Activated T-helper 2 cell treated with anti-CD3 and anti-CD28 coated beads, Interferon-gamma antibody, Interleukin-2, Interleukin-4, amounts not matched to agents 10 μg/mL and 5 μg/mL and 100 μg/mL, durations not matched to agents 14 hours and 24 hours and 36 hours (primary cell): ENCODE measurements at regions not wholly inside any gene's neighbourhood (a gene's known extent, or its start where the extent isn't known, plus 50 kb on each side); places are given as distances from the start of the nearest gene placed in this dataset.

Experiments used
- DNase-seq: peaks from one replicate; pipeline ENCODE4 v3.0.0; 2021; ENCODE audit warnings: low spot score
- H3K27ac Mint-ChIP-seq: one replicate; pipeline ENCODE4 v1.8.0; 2021; ENCODE audit warnings: mixed read lengths
- H3K27me3 Mint-ChIP-seq: one replicate; pipeline ENCODE4 v1.8.0; 2021; ENCODE audit warnings: low read depth, mixed read lengths
- H3K36me3 Mint-ChIP-seq: one replicate; pipeline ENCODE4 v1.8.0; 2021; ENCODE audit warnings: low read depth, mixed read lengths
- H3K4me1 Mint-ChIP-seq: one replicate; pipeline ENCODE4 v1.8.0; 2021; ENCODE audit warnings: low read depth, mixed read lengths
- H3K4me3 Mint-ChIP-seq: one replicate; pipeline ENCODE4 v1.8.0; 2021; ENCODE audit warnings: low read depth, mild to moderate bottlenecking, moderate library complexity, mixed read lengths
- H3K9me3 Mint-ChIP-seq: one replicate; pipeline ENCODE4 v1.8.0; 2021; ENCODE audit warnings: mixed read lengths
- intact Hi-C: fragments of 100-400 bp; cut with micrococcal nuclease; formaldehyde crosslinking; loops from one replicate; pipeline ENCODE4 v1.15.1; 2023

GRCh38 chr5:33153831-33154230, 286.9 kb upstream of the TARS1 start:
- intact Hi-C loops, result no loop called here
- Mint-ChIP-seq H3K36me3 (no peaks in the 10 kb centered on the region), H3K27ac (no peak overlapping the region), H3K27me3 (no peaks in the 10 kb centered on the region), H3K9me3 (no peaks in the 10 kb centered on the region), H3K4me3 (no peak overlapping the region), H3K4me1 (no peaks in the 10 kb centered on the region)
- DNase-seq, result no peak

- Mint-ChIP-seq H3K27ac (no peak overlapping the region), H3K36me3 (no peaks in the 10 kb centered on the region), H3K4me3 (no peak overlapping the region), H3K27me3 (no peaks in the 10 kb centered on the region), H3K4me1 (no peaks in the 10 kb centered on the region), H3K9me3 (peaks cover 9% of the 10 kb centered on the region)
- no peak for DNase-seq
- intact Hi-C loops, result no loop called here
Observed at GRCh38 chr5:33160871-33161270, 279.9 kb upstream of the TARS1 start.

GRCh38 chr5:33161421-33161820, 279.3 kb upstream of the TARS1 start:
- intact Hi-C loops, result no loop called here
- Mint-ChIP-seq H3K27me3 (no peaks in the 10 kb centered on the region), H3K4me3 (no peak overlapping the region), H3K36me3 (no peaks in the 10 kb centered on the region), H3K27ac (no peak overlapping the region), H3K9me3 (peaks cover 11% of the 10 kb centered on the region), H3K4me1 (no peaks in the 10 kb centered on the region)
- no peak for DNase-seq

GRCh38 chr5:33162057-33162456, 278.7 kb upstream of the TARS1 start:
- H3K4me1 Mint-ChIP-seq, result no peaks in the 10 kb centered on the region
- H3K4me3 Mint-ChIP-seq, result no peak overlapping the region
- no peaks in the 10 kb centered on the region for H3K27me3 Mint-ChIP-seq
- intact Hi-C loops, result no loop called here
- H3K27ac Mint-ChIP-seq, result no peak overlapping the region
- H3K36me3 Mint-ChIP-seq, result no peaks in the 10 kb centered on the region
- peaks cover 11% of the 10 kb centered on the region for H3K9me3 Mint-ChIP-seq
- DNase-seq, result no peak

GRCh38 chr5:33166522-33166921, 274.2 kb upstream of the TARS1 start:
- no peaks in the 10 kb centered on the region for H3K36me3 Mint-ChIP-seq
- H3K9me3 Mint-ChIP-seq, result peaks cover 30% of the 10 kb centered on the region
- no peak overlapping the region for H3K27ac Mint-ChIP-seq
- H3K4me3 Mint-ChIP-seq, result no peak overlapping the region
- no peaks in the 10 kb centered on the region for H3K4me1 Mint-ChIP-seq
- intact Hi-C loops, result no loop called here
- no peak for DNase-seq
- H3K27me3 Mint-ChIP-seq, result no peaks in the 10 kb centered on the region

GRCh38 chr5:33166948-33167347, 273.8 kb upstream of the TARS1 start:
- Mint-ChIP-seq H3K4me1 (no peaks in the 10 kb centered on the region), H3K9me3 (peaks cover 30% of the 10 kb centered on the region), H3K27me3 (no peaks in the 10 kb centered on the region), H3K27ac (no peak overlapping the region), H3K36me3 (no peaks in the 10 kb centered on the region), H3K4me3 (no peak overlapping the region)
- intact Hi-C loops, result no loop called here
- DNase-seq, result no peak

- intact Hi-C loops, result no loop called here
- Mint-ChIP-seq H3K4me3 (no peak overlapping the region), H3K27me3 (no peaks in the 10 kb centered on the region), H3K9me3 (peaks cover 30% of the 10 kb centered on the region), H3K36me3 (no peaks in the 10 kb centered on the region), H3K27ac (no peak overlapping the region), H3K4me1 (no peaks in the 10 kb centered on the region)
- no peak for DNase-seq
Observed at GRCh38 chr5:33167541-33167940, 273.2 kb upstream of the TARS1 start.

- no peak for DNase-seq
- Mint-ChIP-seq H3K27ac (no peak overlapping the region), H3K36me3 (no peaks in the 10 kb centered on the region), H3K4me1 (no peaks in the 10 kb centered on the region), H3K9me3 (peaks cover 26% of the 10 kb centered on the region), H3K27me3 (no peaks in the 10 kb centered on the region), H3K4me3 (no peak overlapping the region)
- intact Hi-C loops, result no loop called here
Observed at GRCh38 chr5:33170411-33170810, 270.4 kb upstream of the TARS1 start.

- intact Hi-C loops, result no loop called here
- H3K36me3 Mint-ChIP-seq, result no peaks in the 10 kb centered on the region
- no peaks in the 10 kb centered on the region for H3K27me3 Mint-ChIP-seq
Observed at GRCh38 chr5:33174383-33174782, 266.4 kb upstream of the TARS1 start.

GRCh38 chr5:33179301-33179700, 261.5 kb upstream of the TARS1 start:
- intact Hi-C loops, result no loop called here
- Mint-ChIP-seq H3K36me3 (no peaks in the 10 kb centered on the region), H3K4me1 (no peaks in the 10 kb centered on the region), H3K9me3 (no peaks in the 10 kb centered on the region), H3K27me3 (no peaks in the 10 kb centered on the region), H3K4me3 (no peak overlapping the region), H3K27ac (no peak overlapping the region)
- no peak for DNase-seq

More at GRCh38 chr5:33174383-33174782, 266.4 kb upstream of the TARS1 start:
- H3K4me3 Mint-ChIP-seq, result no peak overlapping the region
- no peak overlapping the region for H3K27ac Mint-ChIP-seq
- no peaks in the 10 kb centered on the region for H3K4me1 Mint-ChIP-seq
- no peak for DNase-seq
- peaks cover 16% of the 10 kb centered on the region for H3K9me3 Mint-ChIP-seq

- no peak for DNase-seq
- Mint-ChIP-seq H3K36me3 (no peaks in the 10 kb centered on the region), H3K27me3 (no peaks in the 10 kb centered on the region), H3K27ac (no peak overlapping the region), H3K4me3 (no peak overlapping the region), H3K4me1 (no peaks in the 10 kb centered on the region), H3K9me3 (no peaks in the 10 kb centered on the region)
- intact Hi-C loops, result no loop called here
Observed at GRCh38 chr5:33180900-33181299, 259.9 kb upstream of the TARS1 start.

GRCh38 chr5:33182986-33183385, 257.8 kb upstream of the TARS1 start:
- no peaks in the 10 kb centered on the region for H3K4me1 Mint-ChIP-seq
- H3K4me3 Mint-ChIP-seq, result no peak overlapping the region
- intact Hi-C loops, result no loop called here
- no peaks in the 10 kb centered on the region for H3K36me3 Mint-ChIP-seq
- H3K27ac Mint-ChIP-seq, result no peak overlapping the region
- no peak for DNase-seq
- no peaks in the 10 kb centered on the region for H3K27me3 Mint-ChIP-seq
- peaks cover under 1% of the 10 kb centered on the region for H3K9me3 Mint-ChIP-seq

GRCh38 chr5:33184367-33184766, 256.4 kb upstream of the TARS1 start:
- Mint-ChIP-seq H3K9me3 (peaks cover 10% of the 10 kb centered on the region), H3K4me1 (no peaks in the 10 kb centered on the region), H3K27ac (no peak overlapping the region), H3K4me3 (no peak overlapping the region), H3K36me3 (no peaks in the 10 kb centered on the region), H3K27me3 (no peaks in the 10 kb centered on the region)
- intact Hi-C loops, result no loop called here
- no peak for DNase-seq

GRCh38 chr5:33188089-33188488, 252.7 kb upstream of the TARS1 start:
- intact Hi-C loops, result no loop called here
- Mint-ChIP-seq H3K27me3 (no peaks in the 10 kb centered on the region), H3K36me3 (no peaks in the 10 kb centered on the region), H3K9me3 (peaks cover 22% of the 10 kb centered on the region), H3K27ac (no peak overlapping the region), H3K4me3 (no peak overlapping the region), H3K4me1 (no peaks in the 10 kb centered on the region)
- DNase-seq, result no peak
